ENCODE measurements at regions not wholly inside any gene's neighbourhood (a gene's known extent, or its start where the extent isn't known, plus 50 kb on each side); places are given as distances from the start of the nearest gene placed in this dataset.

DNA sequence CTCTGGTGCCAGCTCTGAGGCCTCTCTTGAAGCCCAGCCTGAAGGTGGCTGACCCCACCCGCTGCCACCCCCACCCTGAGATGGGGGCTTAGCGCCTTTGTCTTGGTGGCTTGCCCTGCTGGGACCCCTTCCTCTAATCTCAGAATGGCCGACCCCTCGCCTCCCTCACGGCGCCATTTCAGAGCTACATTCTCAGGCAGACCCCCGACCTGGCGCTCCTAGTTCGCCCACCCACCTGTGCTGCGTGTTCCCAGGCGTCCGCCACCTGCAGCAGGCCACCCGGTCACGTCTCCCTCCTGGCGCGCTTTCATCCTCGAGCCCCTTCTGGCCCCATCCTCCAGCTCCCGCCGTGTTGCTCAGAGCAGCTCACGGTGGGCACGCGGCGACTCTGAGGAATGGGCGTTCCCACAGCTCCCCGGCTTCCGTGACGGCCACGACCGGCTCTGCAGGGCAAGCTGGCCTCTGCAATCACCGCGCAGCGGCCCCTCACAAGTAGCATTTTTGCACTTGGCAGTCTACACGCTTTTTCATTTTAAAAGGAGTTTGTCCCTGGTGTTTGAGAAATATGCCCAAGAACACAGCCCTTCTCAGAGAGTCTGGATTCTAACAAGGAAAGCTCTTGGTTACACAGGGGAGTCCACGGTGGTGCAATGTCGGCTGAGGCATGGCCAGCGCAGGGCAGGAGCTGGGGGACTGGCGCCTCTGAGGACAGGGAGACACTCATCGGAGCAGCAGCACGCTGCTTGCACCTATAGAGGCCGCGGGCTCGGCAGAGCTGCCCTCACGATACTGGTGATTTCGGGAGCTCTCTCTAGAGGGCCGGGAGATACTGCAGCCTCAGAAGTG, 105.7 kb upstream of the C14orf180 start:
- Histone ChIP-seq H3K4me1 (ENCODE audit: control insufficient read depth in 4 of 4, insufficient read depth in 4 of 4, low read length in 3 of 4) (no peaks in the 10 kb centered on the region), H3K27ac (ENCODE audit: low read depth in 1 of 2, low read length in 2 of 2) (no peak overlapping the region), H3K9ac (ENCODE audit: low read depth in 1 of 2, low read length in 2 of 2) (no peak overlapping the region), H3K36me3 (ENCODE audit: control insufficient read depth in 4 of 4, insufficient read depth in 3 of 4, low read depth in 1 of 4, low read length in 3 of 4) (no peaks in the 10 kb centered on the region), H3K27me3 (ENCODE audit: control insufficient read depth in 4 of 4, insufficient read depth in 4 of 4, low read length in 3 of 4) (peaks cover 0 to 1% (median 0%) of the 10 kb centered on the region in 4 donors), H3K4me3 (ENCODE audit: low read depth in 1 of 3, low read length in 3 of 3) (no peak overlapping the region), H3K9me3 (ENCODE audit: control insufficient read depth in 4 of 4, low read length in 3 of 4) (no peaks in the 10 kb centered on the region)
- DNase-seq (ENCODE audit: low spot score), result no peak
- WGBS, result 68% methylated on average over 45 of the region's 45 CpGs
- TF ChIP-seq RAD21 (IDR thresholded peaks at IDR 0.05) (no peak), FOXA2 (IDR thresholded peaks at IDR 0.05) (no peak), HNF4A (conservative IDR thresholded peaks at IDR 0.05) (no peak), ATF3 (IDR thresholded peaks at IDR 0.05) (no peak), GABPA (IDR thresholded peaks at IDR 0.05 in 1 of 2, conservative IDR thresholded peaks at IDR 0.05 in 1 of 2) (no peak), MAX (IDR thresholded peaks at IDR 0.05) (no peak), YY1 (IDR thresholded peaks at IDR 0.05) (no peak), TAF1 (conservative IDR thresholded peaks at IDR 0.05) (no peak), JUND (IDR thresholded peaks at IDR 0.05) (no peak), NR2F2 (IDR thresholded peaks at IDR 0.05) (no peak), EGR1 (IDR thresholded peaks at IDR 0.05; ENCODE audit: low read depth in 2 of 2) (no peak), HNF4G (IDR thresholded peaks at IDR 0.05) (no peak), CTCF (IDR thresholded peaks at IDR 0.05; ENCODE audit: low read depth, low read length, missing input control) (no peak), SP1 (IDR thresholded peaks at IDR 0.05) (no peak), FOXA1 (IDR thresholded peaks at IDR 0.05) (no peak), REST (IDR thresholded peaks at IDR 0.05) (no peak), RXRA (IDR thresholded peaks at IDR 0.05) (no peak)
- TF ChIP-seq, protein P1, sequence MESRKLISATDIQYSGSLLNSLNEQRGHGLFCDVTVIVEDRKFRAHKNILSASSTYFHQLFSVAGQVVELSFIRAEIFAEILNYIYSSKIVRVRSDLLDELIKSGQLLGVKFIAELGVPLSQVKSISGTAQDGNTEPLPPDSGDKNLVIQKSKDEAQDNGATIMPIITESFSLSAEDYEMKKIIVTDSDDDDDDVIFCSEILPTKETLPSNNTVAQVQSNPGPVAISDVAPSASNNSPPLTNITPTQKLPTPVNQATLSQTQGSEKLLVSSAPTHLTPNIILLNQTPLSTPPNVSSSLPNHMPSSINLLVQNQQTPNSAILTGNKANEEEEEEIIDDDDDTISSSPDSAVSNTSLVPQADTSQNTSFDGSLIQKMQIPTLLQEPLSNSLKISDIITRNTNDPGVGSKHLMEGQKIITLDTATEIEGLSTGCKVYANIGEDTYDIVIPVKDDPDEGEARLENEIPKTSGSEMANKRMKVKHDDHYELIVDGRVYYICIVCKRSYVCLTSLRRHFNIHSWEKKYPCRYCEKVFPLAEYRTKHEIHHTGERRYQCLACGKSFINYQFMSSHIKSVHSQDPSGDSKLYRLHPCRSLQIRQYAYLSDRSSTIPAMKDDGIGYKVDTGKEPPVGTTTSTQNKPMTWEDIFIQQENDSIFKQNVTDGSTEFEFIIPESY (IDR thresholded peaks at IDR 0.05), result no peak
